ENCODE measurements at regions not wholly inside any gene's neighbourhood (a gene's known extent, or its start where the extent isn't known, plus 50 kb on each side); places are given as distances from the start of the nearest gene placed in this dataset.
A peak's percentile ranks its signal among the peaks of the same experiment; 100 is the strongest.

GRCh38 chr14:71430678-71431376, 501.4 kb upstream of the RGS6 start:
- no peak for TF ChIP-seq EZH2phosphoT487 (IDR thresholded peaks at IDR 0.05; ENCODE audit: borderline replicate concordance, low read depth, low read length)
- no peak for TF ChIP-seq CTCF (conservative IDR thresholded peaks at IDR 0.05; ENCODE audit: low read length)
- H3K36me3 ChIP-seq (ENCODE audit: insufficient read depth, low read length): peaks cover 15% of the 10 kb centered on the region
- POLR2A ChIA-PET: interaction anchor here (1.0 to 1.4 kb wide), 3 partner anchors 9 to 18 kb away, joined by 3 to 9 read pairs (median 3); no protein-coding TSS in a partner anchor
- no peak overlapping the region for H2AFZ ChIP-seq (ENCODE audit: low read length)
- no peak for DNase-seq (ENCODE audit: low spot score)
- CTCF ChIA-PET (ENCODE audit: unreplicated experiment): no interaction called here
- peak overlapping the region; percentile 19; the same call in 1 of the 2 replicates for H3K4me2 ChIP-seq (ENCODE audit: low read length)
- intact Hi-C loops (cut with micrococcal nuclease; ENCODE audit: unreplicated experiment): no loop called here
- peaks cover 10% of the 10 kb centered on the region for H3K4me1 ChIP-seq (ENCODE audit: insufficient read depth, low read length, poor library complexity, severe bottlenecking)
- no peak overlapping the region for H3K27ac ChIP-seq (ENCODE audit: low read depth, low read length, poor library complexity, severe bottlenecking)
- peaks cover 15% of the 10 kb centered on the region; the same call in 1 of the 2 replicates for H3K9me3 ChIP-seq (ENCODE audit: low read length)
- no peak overlapping the region for H3K4me3 ChIP-seq (ENCODE audit: low read depth, low read length, poor library complexity, severe bottlenecking)
- H4K20me1 ChIP-seq (ENCODE audit: insufficient read depth, low read length): 0 out of 2 replicates have a peak, but pooled peaks cover 4% of the 10 kb centered on the region
- no TSS peak for BruUV-seq (replicated peaks)
- no peaks in the 10 kb centered on the region for H3K79me2 ChIP-seq (ENCODE audit: insufficient read depth, low read depth, low read length)
- no peaks in the 10 kb centered on the region for H3K9me2 ChIP-seq (ENCODE audit: insufficient read depth, low read length)

- H3K9me3 ChIP-seq (ENCODE audit: low read length): peaks cover 1% of the 10 kb centered on the region; the same call in 1 of the 2 replicates
- H2AFZ ChIP-seq (ENCODE audit: low read length): no peak overlapping the region
- H3K4me3 ChIP-seq (ENCODE audit: low read depth, low read length, poor library complexity, severe bottlenecking): no peak overlapping the region
- peaks cover 10% of the 10 kb centered on the region for H3K4me1 ChIP-seq (ENCODE audit: insufficient read depth, low read length, poor library complexity, severe bottlenecking)
- no peak overlapping the region for H3K27ac ChIP-seq (ENCODE audit: low read depth, low read length, poor library complexity, severe bottlenecking)
- intact Hi-C loops (cut with micrococcal nuclease; ENCODE audit: unreplicated experiment): no loop called here
- ChIA-PET POLR2A (interaction anchor here (0.8 to 1.0 kb wide), 2 partner anchors 8 to 28 kb away, joined by 3 read pairs; no protein-coding TSS in a partner anchor), CTCF (ENCODE audit: unreplicated experiment) (no interaction called here)
- H4K20me1 ChIP-seq (ENCODE audit: insufficient read depth, low read length): 0 out of 2 replicates have a peak, but pooled peaks cover 4% of the 10 kb centered on the region
- H3K4me2 ChIP-seq (ENCODE audit: low read length): no peak overlapping the region
- no peak for TF ChIP-seq EZH2phosphoT487 (IDR thresholded peaks at IDR 0.05; ENCODE audit: borderline replicate concordance, low read depth, low read length)
- TF ChIP-seq CTCF (conservative IDR thresholded peaks at IDR 0.05; ENCODE audit: low read length): no peak
- H3K79me2 ChIP-seq (ENCODE audit: insufficient read depth, low read depth, low read length): no peaks in the 10 kb centered on the region
- H3K36me3 ChIP-seq (ENCODE audit: insufficient read depth, low read length): 0 out of 2 replicates have a peak, but pooled peaks cover 8% of the 10 kb centered on the region
- no TSS peak for BruUV-seq (replicated peaks)
- no peaks in the 10 kb centered on the region for H3K9me2 ChIP-seq (ENCODE audit: insufficient read depth, low read length)
- DNase-seq (ENCODE audit: low spot score): no peak
Observed at GRCh38 chr14:71432334-71433110, 499.7 kb upstream of the RGS6 start.
